Gastroesophageal sphincter (tissue), 3 donors: ENCODE measurements at regions not wholly inside any gene's neighbourhood (a gene's known extent, or its start where the extent isn't known, plus 50 kb on each side); places are given as distances from the start of the nearest gene placed in this dataset.

ENCODE experiments used
- CTCF ChIP-seq, 4 experiments: fragments of 200-600 bp in 2 of 4; fragments of 450-650 bp in 2 of 4; sonication (generic) in 1 of 4; IDR thresholded peaks; one replicate each; pipeline ENCODE4 v1.5.1; 2017 to 2019; ENCODE audit warnings: antibody characterized with exemption in 4 of 4, mild to moderate bottlenecking in 2 of 4, moderate library complexity in 2 of 4
- EP300 ChIP-seq: sonication (generic); formaldehyde crosslinking; IDR thresholded peaks from one replicate; pipeline ENCODE4 v1.6.1; 2017; ENCODE audit warnings: antibody characterized with exemption, mild to moderate bottlenecking

- TF ChIP-seq EP300 (no peak), CTCF (IDR thresholded peaks at IDR 0.05) (no peak)
Observed at GRCh38 chr10:3620818-3621217, 164.2 kb downstream of the KLF6 start.
